Activated T-helper 1 cell treated with anti-CD3 and anti-CD28 coated beads, Interleukin-12 subunit alpha, Interleukin-12 subunit beta, Interleukin-2, Interleukin-4 antibody, amounts not matched to agents 30 ng/mL and 10 ng/mL and 1 ng/mL, durations not matched to agents 14 hours and 24 hours and 36 hours (primary cell): ENCODE measurements at regions not wholly inside any gene's neighbourhood (a gene's known extent, or its start where the extent isn't known, plus 50 kb on each side); places are given as distances from the start of the nearest gene placed in this dataset.

ENCODE experiments used
- DNase-seq: peaks from one replicate; pipeline ENCODE4 v3.0.0; 2021; ENCODE audit warnings: low spot score
- H3K27ac Mint-ChIP-seq: one replicate; pipeline ENCODE4 v1.8.0; 2021; ENCODE audit warnings: mild to moderate bottlenecking, mixed read lengths
- H3K27me3 Mint-ChIP-seq: one replicate; pipeline ENCODE4 v1.8.0; 2022; ENCODE audit warnings: mild to moderate bottlenecking, moderate library complexity, mixed read lengths; ENCODE audit not compliant: insufficient read depth
- H3K36me3 Mint-ChIP-seq: one replicate; pipeline ENCODE4 v1.8.0; 2021; ENCODE audit warnings: low read depth, mixed read lengths
- H3K4me1 Mint-ChIP-seq: one replicate; pipeline ENCODE4 v1.8.0; 2021; ENCODE audit warnings: low read depth, mixed read lengths
- H3K4me3 Mint-ChIP-seq: one replicate; pipeline ENCODE4 v1.8.0; 2021; ENCODE audit warnings: mild to moderate bottlenecking, moderate library complexity, mixed read lengths
- H3K9me3 Mint-ChIP-seq: one replicate; pipeline ENCODE4 v1.8.0; 2021; ENCODE audit warnings: mixed read lengths
- intact Hi-C: fragments of 100-400 bp; cut with micrococcal nuclease; formaldehyde crosslinking; loops from one replicate; pipeline ENCODE4 v1.15.1; 2024

- intact Hi-C loops, result no loop called here
- Mint-ChIP-seq H3K9me3 (no peaks in the 10 kb centered on the region), H3K4me3 (no peak overlapping the region), H3K27me3 (peaks cover 10% of the 10 kb centered on the region), H3K36me3 (no peaks in the 10 kb centered on the region), H3K4me1 (no peaks in the 10 kb centered on the region), H3K27ac (no peak overlapping the region)
- no peak for DNase-seq
Observed at GRCh38 chr4:164383358-164384220, 370.3 kb upstream of the SMIM31 start.

- Mint-ChIP-seq H3K9me3 (no peaks in the 10 kb centered on the region), H3K4me3 (no peak overlapping the region), H3K27me3 (peaks cover 10% of the 10 kb centered on the region), H3K27ac (no peak overlapping the region), H3K4me1 (no peaks in the 10 kb centered on the region), H3K36me3 (no peaks in the 10 kb centered on the region)
- DNase-seq, result no peak
- intact Hi-C loops, result no loop called here
Observed at GRCh38 chr4:164384416-164384815, 369.5 kb upstream of the SMIM31 start.

- Mint-ChIP-seq H3K4me3 (no peak overlapping the region), H3K9me3 (no peaks in the 10 kb centered on the region), H3K4me1 (no peaks in the 10 kb centered on the region), H3K27me3 (no peaks in the 10 kb centered on the region), H3K36me3 (no peaks in the 10 kb centered on the region), H3K27ac (no peak overlapping the region)
- no peak for DNase-seq
- intact Hi-C loops, result no loop called here
Observed at GRCh38 chr4:164396439-164396838, 357.5 kb upstream of the SMIM31 start.

- no peak for DNase-seq
- no peak overlapping the region for H3K4me3 Mint-ChIP-seq
- no peak overlapping the region for H3K27ac Mint-ChIP-seq
Observed at GRCh38 chr4:164402554-164402953, 351.4 kb upstream of the SMIM31 start.

GRCh38 chr4:164405774-164406173 is 348.2 kb upstream of the SMIM31 start:
- no peak overlapping the region for H3K4me3 Mint-ChIP-seq
- no peaks in the 10 kb centered on the region for H3K4me1 Mint-ChIP-seq

More at GRCh38 chr4:164402554-164402953, 351.4 kb upstream of the SMIM31 start:
- intact Hi-C loops, result no loop called here
- H3K9me3 Mint-ChIP-seq, result no peaks in the 10 kb centered on the region
- no peaks in the 10 kb centered on the region for H3K36me3 Mint-ChIP-seq
- no peaks in the 10 kb centered on the region for H3K27me3 Mint-ChIP-seq
- no peaks in the 10 kb centered on the region for H3K4me1 Mint-ChIP-seq

GRCh38 chr4:164408831-164409230 is 345.1 kb upstream of the SMIM31 start:
- intact Hi-C loops, result no loop called here
- H3K36me3 Mint-ChIP-seq, result no peaks in the 10 kb centered on the region
- H3K27me3 Mint-ChIP-seq, result no peaks in the 10 kb centered on the region
- DNase-seq, result no peak
- H3K9me3 Mint-ChIP-seq, result no peaks in the 10 kb centered on the region
- no peak overlapping the region for H3K27ac Mint-ChIP-seq
- no peaks in the 10 kb centered on the region for H3K4me1 Mint-ChIP-seq
- no peak overlapping the region for H3K4me3 Mint-ChIP-seq

More at GRCh38 chr4:164405774-164406173, 348.2 kb upstream of the SMIM31 start:
- Mint-ChIP-seq H3K27me3 (no peaks in the 10 kb centered on the region), H3K27ac (no peak overlapping the region), H3K9me3 (no peaks in the 10 kb centered on the region), H3K36me3 (no peaks in the 10 kb centered on the region)
- intact Hi-C loops, result no loop called here
- no peak for DNase-seq

GRCh38 chr4:164410401-164410800 is 343.5 kb upstream of the SMIM31 start:
- H3K27ac Mint-ChIP-seq, result no peak overlapping the region
- no peaks in the 10 kb centered on the region for H3K9me3 Mint-ChIP-seq
- H3K4me3 Mint-ChIP-seq, result no peak overlapping the region
- no peak for DNase-seq
- no peaks in the 10 kb centered on the region for H3K27me3 Mint-ChIP-seq
- no peaks in the 10 kb centered on the region for H3K36me3 Mint-ChIP-seq
- no peaks in the 10 kb centered on the region for H3K4me1 Mint-ChIP-seq
- intact Hi-C loops, result no loop called here

GRCh38 chr4:164412246-164412645 is 341.7 kb upstream of the SMIM31 start:
- Mint-ChIP-seq H3K4me1 (no peaks in the 10 kb centered on the region), H3K36me3 (no peaks in the 10 kb centered on the region), H3K9me3 (no peaks in the 10 kb centered on the region), H3K27me3 (no peaks in the 10 kb centered on the region), H3K4me3 (no peak overlapping the region), H3K27ac (no peak overlapping the region)
- intact Hi-C loops, result no loop called here
- DNase-seq, result no peak

GRCh38 chr4:164413743-164414142 is 340.2 kb upstream of the SMIM31 start:
- H3K9me3 Mint-ChIP-seq, result no peaks in the 10 kb centered on the region
- DNase-seq, result no peak
- H3K4me1 Mint-ChIP-seq, result no peaks in the 10 kb centered on the region
- no peaks in the 10 kb centered on the region for H3K27me3 Mint-ChIP-seq
- intact Hi-C loops, result no loop called here
- no peak overlapping the region for H3K4me3 Mint-ChIP-seq
- no peak overlapping the region for H3K27ac Mint-ChIP-seq
- no peaks in the 10 kb centered on the region for H3K36me3 Mint-ChIP-seq

- Mint-ChIP-seq H3K9me3 (no peaks in the 10 kb centered on the region), H3K27ac (no peak overlapping the region), H3K27me3 (no peaks in the 10 kb centered on the region), H3K4me1 (no peaks in the 10 kb centered on the region), H3K36me3 (no peaks in the 10 kb centered on the region), H3K4me3 (no peak overlapping the region)
- intact Hi-C loops, result no loop called here
- DNase-seq, result no peak
Observed at GRCh38 chr4:164423819-164424218, 330.1 kb upstream of the SMIM31 start.

GRCh38 chr4:164424846-164425245 is 329.1 kb upstream of the SMIM31 start:
- intact Hi-C loops, result no loop called here
- H3K9me3 Mint-ChIP-seq, result no peaks in the 10 kb centered on the region
- no peaks in the 10 kb centered on the region for H3K36me3 Mint-ChIP-seq
- H3K4me1 Mint-ChIP-seq, result no peaks in the 10 kb centered on the region
- no peak overlapping the region for H3K4me3 Mint-ChIP-seq
- H3K27me3 Mint-ChIP-seq, result no peaks in the 10 kb centered on the region
- no peak for DNase-seq
- H3K27ac Mint-ChIP-seq, result no peak overlapping the region

GRCh38 chr4:164428561-164428960 is 325.4 kb upstream of the SMIM31 start:
- Mint-ChIP-seq H3K4me1 (no peaks in the 10 kb centered on the region), H3K27ac (no peak overlapping the region), H3K4me3 (no peak overlapping the region), H3K27me3 (no peaks in the 10 kb centered on the region), H3K9me3 (no peaks in the 10 kb centered on the region), H3K36me3 (no peaks in the 10 kb centered on the region)
- DNase-seq, result no peak
- intact Hi-C loops, result no loop called here

GRCh38 chr4:164438321-164438720 is 315.6 kb upstream of the SMIM31 start:
- H3K9me3 Mint-ChIP-seq, result no peaks in the 10 kb centered on the region
- no peak overlapping the region for H3K4me3 Mint-ChIP-seq
- no peaks in the 10 kb centered on the region for H3K4me1 Mint-ChIP-seq
- no peak for DNase-seq
- H3K27me3 Mint-ChIP-seq, result no peaks in the 10 kb centered on the region
- no peak overlapping the region for H3K27ac Mint-ChIP-seq
- no peaks in the 10 kb centered on the region for H3K36me3 Mint-ChIP-seq
- intact Hi-C loops, result no loop called here

GRCh38 chr4:164439037-164439436 is 314.9 kb upstream of the SMIM31 start:
- intact Hi-C loops, result no loop called here
- no peak overlapping the region for H3K4me3 Mint-ChIP-seq
- no peaks in the 10 kb centered on the region for H3K4me1 Mint-ChIP-seq
- H3K9me3 Mint-ChIP-seq, result no peaks in the 10 kb centered on the region
- H3K27me3 Mint-ChIP-seq, result no peaks in the 10 kb centered on the region
- no peak for DNase-seq
- no peak overlapping the region for H3K27ac Mint-ChIP-seq
- no peaks in the 10 kb centered on the region for H3K36me3 Mint-ChIP-seq
